HG02623 (cell line): ENCODE measurements at regions not wholly inside any gene's neighbourhood (a gene's known extent, or its start where the extent isn't known, plus 50 kb on each side); places are given as distances from the start of the nearest gene placed in this dataset.
"Not testable (repeated sequence)": the region's sequence is repeated elsewhere in the genome, so short reads cannot be mapped to it uniquely, and the experiment has no call there.

Experiments used
- ATAC-seq: cut with Tn5 transposase; IDR thresholded peaks from one replicate; pipeline ENCODE4 v1.9.1; 2021; ENCODE audit warnings: moderate library complexity; ENCODE audit not compliant: unreplicated experiment

- ATAC-seq, result no peak
Observed at GRCh38 chr11:116352881-116353280, 419.9 kb downstream of the BUD13 start.

GRCh38 chr11:116348226-116348625, 424.6 kb downstream of the BUD13 start:
- ATAC-seq, result no peak

DNA sequence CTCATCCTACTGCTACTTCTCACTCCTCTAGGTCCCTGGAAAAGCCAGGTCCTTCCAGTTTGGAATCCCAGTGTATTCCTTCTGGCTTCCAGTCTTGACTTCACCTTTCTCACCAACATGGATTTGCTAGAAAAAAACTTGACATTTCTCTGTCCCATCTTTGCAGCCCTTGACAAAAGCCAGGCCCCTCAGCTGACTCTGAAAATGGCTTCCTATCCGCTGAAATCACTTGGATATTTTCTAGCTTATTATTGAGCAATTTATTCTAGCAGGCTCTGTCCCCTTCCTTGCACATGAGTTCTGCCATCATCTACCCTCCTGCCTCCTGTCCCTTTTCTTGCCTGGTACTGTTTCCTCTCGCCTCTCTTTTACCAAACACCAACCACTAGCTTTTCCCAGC, 427.2 kb downstream of the BUD13 start:
- no peak for ATAC-seq

GRCh38 chr11:116344601-116345000, 428.2 kb downstream of the BUD13 start:
- no peak for ATAC-seq

- no peak for ATAC-seq
Observed at GRCh38 chr11:116343270-116343669, 429.5 kb downstream of the BUD13 start.

DNA sequence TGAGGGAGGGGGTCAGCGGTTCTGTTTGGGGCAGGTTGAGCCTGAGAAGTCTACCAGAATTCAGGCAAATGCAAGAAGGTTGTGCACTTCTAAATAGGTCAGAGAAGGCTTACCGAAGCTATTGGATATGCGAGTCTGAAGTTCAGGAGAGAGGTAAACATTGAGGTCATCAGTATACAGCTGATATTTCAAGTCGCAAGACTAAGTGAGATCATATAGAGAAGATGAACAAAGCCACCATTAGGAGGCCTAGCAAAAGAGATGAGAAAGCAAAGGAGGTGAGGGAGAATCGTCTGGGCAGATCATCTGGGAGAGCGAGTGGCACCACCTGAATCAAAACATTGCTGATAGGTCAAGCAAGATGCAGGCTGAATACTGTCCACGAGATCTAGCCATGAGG, 430.6 kb downstream of the BUD13 start:
- no peak for ATAC-seq

DNA sequence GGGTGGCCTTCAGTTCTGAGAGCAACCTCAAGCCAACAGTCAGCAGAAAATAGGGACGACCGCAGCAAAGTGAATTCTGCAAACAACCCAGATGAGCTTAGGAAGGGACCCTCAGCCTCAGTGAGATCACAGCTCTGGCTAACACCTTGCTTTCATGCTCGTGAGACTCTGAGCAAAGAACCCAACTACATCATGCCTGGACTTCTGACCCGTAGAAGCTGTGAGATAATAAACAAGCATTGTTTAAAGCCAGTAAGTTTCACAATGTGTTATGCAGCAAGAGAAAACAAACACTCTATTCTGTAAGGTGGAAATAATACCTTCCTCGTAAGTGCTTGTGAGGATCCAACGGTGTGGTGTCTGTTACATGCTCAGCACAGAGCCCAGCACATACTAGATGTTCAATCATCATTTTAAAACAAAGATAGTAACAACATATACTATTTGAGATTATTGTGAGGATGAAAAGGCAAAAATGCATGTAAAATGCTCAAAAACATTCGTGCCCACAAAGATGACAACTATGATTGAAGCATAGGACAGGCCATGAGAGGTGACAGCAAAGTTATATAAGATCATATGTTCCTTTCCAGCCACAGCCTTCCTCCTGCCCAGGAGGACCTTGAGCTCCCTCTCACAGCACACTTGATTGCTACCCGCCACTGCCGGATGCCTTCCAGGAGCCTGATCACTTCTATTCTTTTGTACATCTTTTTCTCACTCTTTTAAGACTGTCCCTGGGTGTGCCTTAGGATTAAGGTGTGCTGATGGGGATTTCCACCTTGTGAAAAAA, 433.3 kb downstream of the BUD13 start:
- ATAC-seq, result no peak

GRCh38 chr11:116338500-116338899, 434.3 kb downstream of the BUD13 start:
- ATAC-seq, result not testable (repeated sequence)

DNA sequence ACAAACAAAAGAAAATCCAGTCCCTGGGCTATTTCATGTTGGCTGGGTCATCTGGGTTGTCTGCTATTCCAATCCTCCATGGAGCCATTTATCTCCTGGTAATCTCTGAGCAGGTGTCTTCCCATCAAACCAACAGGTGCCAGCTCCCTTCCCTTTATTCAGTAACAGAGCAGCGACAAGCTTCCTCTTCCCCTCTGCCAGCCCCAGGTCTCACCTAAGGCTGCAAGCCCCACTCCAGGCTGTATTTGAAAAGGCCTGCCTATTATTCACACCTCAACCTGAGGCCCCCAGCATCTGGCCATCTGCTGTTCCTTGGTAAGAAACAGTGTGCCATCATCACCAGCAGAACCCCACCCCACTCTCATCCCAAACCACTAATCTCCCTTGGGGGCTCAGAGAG, 436.2 kb downstream of the BUD13 start:
- ATAC-seq, result no peak

DNA sequence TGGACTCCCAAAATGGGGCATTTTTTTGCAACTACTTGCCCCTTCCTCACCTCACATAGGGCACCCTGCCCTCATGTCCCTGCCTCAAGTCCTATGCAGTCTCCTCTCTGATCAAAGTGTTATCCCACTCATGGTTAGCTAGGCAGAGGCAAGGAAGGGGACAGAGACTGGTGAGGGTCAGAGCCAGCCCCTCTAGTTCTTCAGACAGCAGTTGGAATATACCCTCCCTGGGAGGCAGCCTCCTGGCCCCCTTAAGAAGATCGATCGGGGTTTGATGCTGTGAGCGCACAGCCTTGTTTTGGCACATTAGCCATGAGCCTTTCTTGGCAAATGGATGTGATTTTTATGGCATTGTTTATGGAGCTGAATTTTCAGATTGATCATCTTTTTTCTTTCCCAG, 436.9 kb downstream of the BUD13 start:
- no peak for ATAC-seq

DNA sequence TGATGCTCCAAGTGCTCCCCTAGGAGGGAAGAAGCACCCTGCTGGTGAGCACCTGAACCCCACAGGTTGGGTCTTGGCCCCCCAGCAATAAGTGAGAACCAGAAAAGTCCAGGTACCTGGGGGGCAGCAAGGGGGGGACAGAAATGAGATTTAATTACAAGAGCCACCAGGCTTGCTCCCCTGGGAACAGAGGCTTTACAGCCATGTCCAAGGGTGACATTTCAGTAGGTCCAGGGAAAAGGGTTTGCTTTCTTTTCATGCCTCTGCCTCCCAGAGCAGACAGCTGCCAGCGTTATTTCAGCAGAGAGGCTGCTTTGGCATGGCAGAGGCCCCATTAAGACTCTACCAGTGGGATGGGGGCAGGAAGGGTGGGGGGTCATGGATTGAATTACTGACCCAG, 437.7 kb downstream of the BUD13 start:
- ATAC-seq, result no peak

DNA sequence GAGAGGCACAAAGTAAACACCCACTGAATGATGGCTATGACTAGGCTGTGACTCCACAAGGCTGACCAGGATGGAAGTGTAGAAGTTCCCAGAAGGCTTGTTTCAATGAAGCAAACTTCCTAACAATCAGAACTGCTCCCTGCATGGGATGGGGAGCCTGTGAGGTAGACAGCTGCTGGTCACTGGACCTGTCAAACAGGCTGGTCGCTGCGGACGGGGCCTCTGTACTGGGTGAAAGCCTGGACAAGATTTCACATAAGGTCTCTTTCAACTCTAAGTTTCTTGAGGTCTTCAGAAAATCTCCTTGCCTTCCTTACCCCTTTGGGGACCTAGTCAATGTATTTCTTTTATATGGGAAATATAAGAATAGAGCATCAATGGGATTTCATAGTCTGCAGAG, 438.2 kb downstream of the BUD13 start:
- ATAC-seq, result no peak

GRCh38 chr11:116333001-116333535, 439.7 kb downstream of the BUD13 start:
- ATAC-seq, result no peak

DNA sequence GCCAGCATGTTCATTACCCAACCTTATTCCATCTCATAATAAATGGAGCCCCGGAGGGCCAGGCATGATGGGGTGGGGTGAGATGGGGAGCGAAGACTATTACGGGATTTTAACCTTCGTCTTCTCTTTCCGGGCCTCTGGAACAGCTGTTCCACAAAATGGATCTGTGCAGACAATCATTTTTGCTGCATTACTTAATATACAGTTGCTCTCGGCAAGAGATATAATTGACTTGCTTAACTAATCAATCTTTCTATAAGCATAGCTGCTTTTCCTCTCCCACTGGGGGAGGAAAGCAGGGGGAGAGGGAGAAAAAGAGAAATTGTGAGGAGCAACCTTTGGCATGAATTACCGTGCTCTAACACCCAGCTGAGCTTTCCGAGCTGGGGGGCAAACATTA, 440.4 kb downstream of the BUD13 start:
- no peak for ATAC-seq

DNA sequence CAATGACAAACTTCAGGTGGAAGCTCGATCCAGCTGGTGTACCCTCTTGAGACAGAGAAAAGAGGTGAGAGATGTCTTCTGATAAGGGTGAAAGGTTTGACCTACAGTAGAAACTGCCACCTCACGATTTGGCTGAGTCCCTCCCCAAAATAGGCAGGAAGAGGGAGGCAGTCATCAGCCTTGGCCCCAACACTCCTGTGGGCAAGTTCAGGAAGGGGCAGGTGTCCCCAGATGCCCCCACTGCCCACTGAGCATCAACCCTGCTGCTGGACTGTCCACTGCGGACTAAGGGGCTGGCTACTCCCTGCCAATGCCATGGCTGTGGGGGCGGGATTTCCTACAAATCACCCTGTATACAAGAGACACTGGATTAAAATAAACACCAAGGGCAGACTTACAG, 441.4 kb downstream of the BUD13 start:
- ATAC-seq, result no peak

DNA sequence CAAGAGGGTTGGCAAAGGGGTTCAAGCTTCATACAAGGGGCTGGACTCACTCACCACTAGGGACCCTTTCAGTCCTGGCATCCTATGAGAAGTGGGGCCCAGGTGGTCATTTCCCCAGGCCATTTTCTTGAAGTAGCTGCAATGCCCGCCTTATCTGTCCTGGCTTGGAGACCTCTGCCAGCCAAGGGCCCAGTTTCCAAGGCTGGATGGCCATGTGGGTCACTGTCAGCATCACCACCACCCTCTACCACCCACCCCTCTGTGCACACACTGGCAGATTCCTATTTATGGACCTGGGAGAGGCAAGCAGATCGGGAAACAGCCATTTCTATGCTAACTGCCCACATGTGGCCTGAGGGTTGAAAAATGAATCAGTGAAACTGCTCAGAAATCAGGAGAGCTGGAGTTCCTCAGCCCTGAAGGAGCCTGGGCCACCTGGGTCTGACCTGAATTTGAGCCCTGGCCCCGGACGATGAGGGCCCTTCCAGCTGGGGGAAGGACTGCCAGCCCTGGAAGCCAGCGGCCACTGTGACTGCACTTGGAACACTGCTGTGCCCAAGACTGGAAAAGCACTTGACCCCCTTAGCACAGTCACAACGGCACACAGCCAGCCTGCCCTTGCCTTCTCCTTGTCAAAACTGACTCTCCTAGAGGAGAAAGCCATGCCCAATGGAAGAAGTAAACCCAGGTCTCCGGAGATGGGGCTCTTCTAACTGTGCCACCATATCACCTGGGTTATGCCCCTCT, 442.2 kb downstream of the BUD13 start:
- no peak for ATAC-seq

- no peak for ATAC-seq
Observed at GRCh38 chr11:116329354-116330090, 443.3 kb downstream of the BUD13 start.

DNA sequence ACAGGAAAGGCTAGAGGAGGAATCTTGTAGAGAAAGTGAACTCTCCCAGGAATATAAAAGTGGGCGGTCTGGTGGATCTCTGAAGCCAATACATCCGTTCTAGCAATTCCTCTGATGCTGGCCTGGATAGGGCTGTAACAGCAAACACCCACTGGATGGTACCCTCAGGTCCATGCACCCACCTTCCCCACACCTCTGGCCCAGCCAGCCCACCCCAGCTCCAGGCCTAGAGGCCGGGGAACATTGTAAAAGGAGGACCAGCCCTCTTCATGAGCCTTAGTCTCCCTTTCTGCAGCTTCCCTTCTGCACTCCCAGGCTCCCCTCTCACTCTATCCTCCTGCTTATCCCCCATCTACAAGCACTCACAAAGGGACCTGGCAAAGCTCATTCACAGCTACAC, 443.9 kb downstream of the BUD13 start:
- ATAC-seq, result no peak

- ATAC-seq, result no peak
Observed at GRCh38 chr11:116328391-116328790, 444.4 kb downstream of the BUD13 start.

GRCh38 chr11:116326146-116326545, 446.6 kb downstream of the BUD13 start:
- no peak for ATAC-seq

DNA sequence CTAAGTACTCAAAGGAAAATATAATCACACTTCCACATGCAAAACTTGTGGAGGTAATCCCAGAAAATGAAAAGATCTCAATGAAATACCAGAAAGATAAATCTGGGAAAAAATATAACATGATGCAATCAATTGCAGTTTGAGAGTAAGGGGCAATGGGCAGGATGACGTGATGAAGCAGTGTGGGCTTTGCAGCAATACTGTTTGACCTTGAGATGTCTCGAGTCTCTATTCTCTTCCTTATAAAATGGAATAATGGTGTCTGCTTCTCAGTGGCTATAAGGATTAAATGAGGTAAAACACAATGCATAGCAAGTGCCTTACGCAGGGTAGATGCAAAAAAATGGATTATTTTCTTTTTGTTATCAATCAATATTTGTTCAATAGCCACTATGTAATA, 447.5 kb downstream of the BUD13 start:
- ATAC-seq, result no peak
